ENCODE measurements at regions not wholly inside any gene's neighbourhood (a gene's known extent, or its start where the extent isn't known, plus 50 kb on each side); places are given as distances from the start of the nearest gene placed in this dataset.

DNA sequence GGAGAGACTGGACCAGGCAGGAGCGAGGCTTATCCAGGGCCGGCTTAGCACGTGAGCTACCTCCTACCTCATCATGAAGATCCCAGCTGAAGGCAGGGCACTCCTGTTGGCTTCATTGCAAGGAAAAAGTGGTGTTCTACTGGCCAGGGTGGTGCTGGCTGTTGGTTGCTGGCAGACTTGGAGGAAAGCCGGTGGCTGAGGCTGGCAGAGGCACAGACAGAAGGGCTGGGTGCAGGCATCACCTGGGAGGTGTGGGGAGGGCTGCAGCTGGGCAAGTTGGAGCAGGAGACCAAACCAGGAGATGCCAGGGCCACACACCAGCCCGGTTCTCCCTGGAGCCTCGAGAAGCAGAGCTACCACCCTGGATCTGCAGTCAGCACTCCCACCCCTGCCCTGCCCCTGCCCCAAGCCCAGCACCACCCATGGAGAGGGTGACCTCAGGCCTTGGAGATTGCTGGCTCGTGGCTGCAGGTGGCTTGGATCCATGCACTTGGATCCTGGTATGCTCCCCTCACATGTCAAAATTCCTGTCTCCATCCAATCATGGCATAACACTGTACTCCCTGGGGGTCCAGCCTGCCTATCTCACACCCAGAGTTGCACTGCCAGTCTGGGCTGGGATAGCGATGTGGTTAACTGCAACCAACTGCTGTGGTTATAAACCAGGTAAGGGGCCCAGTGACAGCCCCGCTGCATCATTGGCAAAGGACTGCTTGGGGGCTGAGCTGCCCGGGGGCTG lies 49.7 kb downstream of the GLI2 start:
- FAIRE-seq (peak; percentile 20), DNase-seq (ENCODE audit: low spot score) (no peak)

DNA sequence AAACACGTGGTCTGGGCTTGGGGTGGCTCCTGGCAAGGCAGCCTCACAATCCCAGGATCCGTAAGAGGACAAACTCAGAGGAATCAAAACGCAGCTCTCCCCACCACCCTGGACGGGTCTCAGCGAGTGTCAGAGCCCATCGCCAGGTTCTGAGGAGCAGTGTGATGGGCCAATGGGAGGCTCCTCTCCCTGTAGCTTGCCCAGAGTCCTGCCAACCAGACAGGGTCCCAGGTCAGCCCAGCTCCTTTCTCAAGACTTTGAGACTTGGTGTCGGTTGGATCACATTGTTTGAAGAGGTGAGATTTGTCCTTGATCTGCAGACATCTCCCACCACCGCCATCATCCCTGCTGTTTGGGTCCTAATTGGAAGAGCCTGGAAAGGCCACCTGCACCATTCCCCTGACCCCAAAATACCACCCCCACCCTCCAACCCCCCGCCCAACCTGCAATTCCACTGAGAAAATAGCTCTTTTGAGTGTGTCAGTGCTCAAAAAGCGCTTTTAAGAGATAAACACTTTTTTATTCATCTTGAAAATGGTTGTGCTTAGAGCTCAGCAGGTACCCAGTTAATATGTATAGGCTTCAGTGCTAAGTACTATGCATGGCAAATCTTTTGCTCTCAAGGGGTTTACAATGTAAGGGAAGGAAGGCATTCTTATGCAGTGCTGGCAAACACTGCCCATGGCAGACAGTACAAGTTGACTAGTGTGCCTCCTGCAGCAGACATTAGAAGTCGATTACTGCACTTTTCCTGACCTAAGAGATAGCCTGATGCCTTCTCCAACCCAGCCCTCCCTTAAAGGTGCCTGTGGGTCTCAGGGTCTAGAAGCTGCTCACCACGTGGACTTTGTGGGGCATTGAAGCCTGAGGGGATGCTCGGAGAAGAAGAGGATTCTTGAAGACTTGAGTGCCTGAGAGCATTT lies 50.6 kb downstream of the GLI2 start:
- peak; percentile 91 for FAIRE-seq

DNA sequence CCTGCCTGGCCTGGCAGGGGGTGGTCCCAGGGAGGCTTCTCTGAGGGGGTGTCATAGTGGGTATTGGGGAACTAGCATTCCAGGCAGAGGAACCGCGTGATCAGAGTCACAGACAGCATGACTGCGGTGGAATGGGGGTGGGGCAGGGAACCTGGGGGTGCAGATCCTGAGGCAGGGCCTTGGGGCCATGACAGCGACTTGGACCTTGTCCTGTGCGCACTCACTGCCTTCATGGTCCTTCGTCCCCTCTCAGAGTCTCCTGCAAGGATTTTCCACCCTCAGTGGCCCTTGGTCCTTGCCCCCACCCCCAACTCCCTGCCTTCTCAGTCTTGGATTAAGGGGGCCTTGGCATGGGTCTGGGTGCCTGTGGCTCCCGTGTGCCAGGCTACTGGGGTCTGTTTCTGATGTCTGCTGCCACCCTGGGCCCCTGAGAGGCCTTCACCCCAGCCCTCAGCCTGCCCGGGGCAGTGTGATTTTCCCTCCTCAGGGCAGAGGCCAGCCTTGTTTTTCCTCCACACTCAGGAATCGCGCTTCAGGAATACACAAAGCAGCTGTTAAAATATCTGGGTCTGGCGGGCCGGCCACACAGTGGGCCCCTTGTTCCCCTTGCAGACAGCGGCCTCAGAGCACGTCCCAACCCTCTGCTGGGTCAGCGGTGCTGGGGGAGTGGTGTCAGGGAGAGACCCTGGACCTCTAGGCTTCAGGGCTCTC lies 51.6 kb downstream of the GLI2 start:
- no peak for FAIRE-seq
- DNase-seq (ENCODE audit: low spot score): no peak

More for the DNA sequence above, 50.6 kb downstream of the GLI2 start:
- DNase-seq (ENCODE audit: low spot score): no peak

DNA sequence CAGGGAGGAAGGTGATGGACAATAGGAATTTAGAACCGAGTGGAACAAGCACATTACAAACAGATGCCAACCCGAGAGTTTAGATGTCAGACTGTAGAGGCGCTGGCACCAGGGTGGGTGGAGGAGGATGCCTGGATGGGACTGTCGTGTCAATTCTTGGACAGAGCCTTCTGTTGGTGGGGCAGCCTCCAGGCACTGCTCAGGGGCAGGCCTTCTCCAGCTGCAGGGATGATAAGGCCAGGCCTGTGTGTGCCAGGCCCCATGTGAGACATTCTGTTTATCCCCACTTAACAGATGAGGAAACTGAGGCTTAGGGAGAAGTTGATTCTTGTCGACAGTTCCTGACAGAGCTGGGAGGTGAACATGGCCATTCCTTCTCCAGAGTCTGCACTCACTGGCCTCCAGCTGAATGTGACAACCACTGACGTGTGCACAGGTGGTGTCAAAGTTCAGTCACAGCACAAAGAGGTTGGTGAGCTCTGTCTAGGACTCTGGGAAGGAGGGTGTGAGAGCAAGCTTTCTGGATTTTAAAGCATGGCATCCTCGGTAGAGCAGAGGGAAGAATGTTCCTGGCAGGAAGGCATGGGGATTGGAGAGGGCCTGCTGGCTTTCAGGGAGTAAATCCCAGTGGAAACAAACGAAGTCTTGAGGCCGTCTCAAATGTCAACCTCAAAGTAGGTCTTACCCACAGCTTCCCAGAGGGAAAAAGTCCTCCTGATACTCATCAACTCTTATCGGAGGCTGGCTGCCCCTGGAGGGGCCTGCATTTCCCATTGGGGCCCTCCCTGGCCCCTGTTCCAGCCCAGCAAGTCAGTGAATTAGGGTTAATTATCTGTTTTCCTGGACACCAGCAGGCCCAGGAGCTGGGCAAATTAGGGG lies 52.4 kb downstream of the GLI2 start:
- FAIRE-seq (peak; percentile 23), DNase-seq (ENCODE audit: low spot score) (no peak)

DNA sequence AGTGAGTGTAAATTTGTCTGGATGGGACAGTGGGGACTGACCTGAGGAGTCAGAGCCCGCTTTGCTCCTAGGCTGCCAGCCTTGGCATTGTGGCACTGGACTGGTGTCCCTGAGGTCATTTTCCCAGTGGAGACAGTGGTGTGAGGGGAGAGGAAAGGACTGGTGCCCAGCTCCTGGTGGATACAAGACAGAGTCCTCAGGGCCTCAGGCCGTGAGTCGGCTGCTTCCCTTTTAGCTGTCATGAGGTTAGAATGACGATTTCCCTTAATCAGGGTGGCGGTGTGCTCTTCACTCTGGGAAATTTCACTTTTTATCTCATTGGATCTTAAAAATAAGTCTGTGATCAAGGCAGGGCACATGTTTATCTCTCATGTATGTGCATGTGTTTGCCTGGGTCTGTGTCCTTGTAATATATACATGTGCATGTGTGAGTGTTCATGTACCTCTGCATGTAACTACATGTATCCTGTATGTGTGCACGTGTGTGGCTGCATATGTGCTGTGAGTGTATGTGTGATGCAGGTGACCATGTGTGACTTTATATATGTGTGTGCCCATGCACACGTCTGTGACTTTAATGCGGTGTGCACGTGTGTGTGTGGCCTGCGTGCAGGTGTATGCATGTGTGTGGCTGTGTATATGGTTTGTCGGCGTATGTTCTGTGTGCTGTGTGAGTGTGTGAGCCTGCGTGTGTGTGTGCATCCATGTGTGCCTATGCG lies 55.7 kb downstream of the GLI2 start:
- peak; percentile 99 for FAIRE-seq
- no peak for DNase-seq (ENCODE audit: low spot score)

DNA sequence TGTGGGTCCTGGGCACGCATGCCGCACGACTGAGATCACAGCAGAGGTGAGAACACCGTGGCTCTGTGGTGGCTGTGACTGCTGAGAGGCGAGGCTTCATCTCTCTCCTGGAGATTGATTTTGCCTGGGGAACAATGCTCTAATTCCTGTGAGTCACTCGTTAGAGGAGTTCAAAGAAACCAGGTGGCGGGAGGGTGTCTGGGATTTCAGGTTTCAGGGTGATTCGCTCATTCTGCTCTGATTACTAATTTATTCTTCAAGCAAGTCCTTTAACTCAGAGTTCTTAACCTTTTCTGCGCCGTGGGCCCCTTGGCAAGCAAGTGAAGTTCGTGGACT lies 56.3 kb downstream of the GLI2 start:
- DNase-seq (ENCODE audit: low spot score): peak; percentile 86
- no peak for FAIRE-seq

DNA sequence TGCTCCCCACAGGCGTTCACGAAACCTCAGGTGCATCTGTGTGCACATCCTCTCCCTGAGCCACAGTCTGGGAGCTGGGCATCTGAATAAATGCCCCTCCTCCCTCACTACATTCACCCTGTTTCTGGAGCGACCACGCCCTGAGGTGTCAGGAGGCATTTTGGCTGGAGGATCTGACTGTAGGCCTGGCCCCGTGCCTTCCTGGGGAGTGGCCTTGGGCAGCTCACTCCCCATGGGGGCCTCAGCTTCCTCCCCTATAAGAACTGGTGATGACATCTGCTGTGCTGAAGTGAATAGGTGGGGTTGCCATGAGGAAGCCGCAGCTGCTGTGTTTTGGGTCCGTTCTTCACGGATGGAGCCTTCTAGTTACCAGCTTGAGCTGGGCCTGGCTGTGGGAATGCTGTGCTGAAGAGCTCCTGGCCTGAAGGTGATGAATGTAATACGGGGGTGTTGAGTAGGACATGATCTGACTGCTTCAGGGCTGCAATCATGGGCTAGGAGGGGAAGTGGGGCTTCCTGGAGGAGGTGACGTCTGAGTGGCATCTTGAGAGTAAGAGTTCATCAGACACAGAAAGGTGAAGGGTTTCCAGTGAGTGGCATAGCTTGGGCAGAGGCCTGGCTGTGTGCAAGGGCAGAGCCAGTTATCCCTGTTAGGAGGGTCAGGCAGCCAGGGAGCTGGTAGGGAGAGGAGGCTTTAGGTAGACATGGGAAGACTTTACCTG lies 58.2 kb downstream of the GLI2 start:
- DNase-seq (ENCODE audit: low spot score) (peak; percentile 45), FAIRE-seq (peak; percentile 83)

DNA sequence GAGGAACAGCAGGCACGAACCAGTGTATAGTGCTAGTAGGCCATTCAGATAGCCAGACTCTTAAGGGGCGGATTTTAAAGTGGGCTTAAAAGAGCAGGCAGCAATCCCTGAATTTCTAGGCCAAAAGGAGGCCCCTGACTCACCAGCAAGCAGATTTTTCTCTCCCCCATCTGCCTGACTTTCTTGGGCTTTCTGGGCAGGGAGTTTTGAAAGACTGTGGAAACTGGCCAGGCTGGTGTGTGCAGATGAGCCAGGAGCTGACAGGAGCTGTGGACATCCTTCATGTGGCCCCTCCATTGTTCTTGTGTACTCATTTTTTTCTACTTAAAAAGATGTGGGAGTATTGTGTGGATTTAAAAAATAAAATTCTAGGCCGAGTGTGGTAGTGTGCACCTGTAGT lies 59.0 kb downstream of the GLI2 start:
- FAIRE-seq: peak; percentile 46
- no peak for DNase-seq (ENCODE audit: low spot score)

DNA sequence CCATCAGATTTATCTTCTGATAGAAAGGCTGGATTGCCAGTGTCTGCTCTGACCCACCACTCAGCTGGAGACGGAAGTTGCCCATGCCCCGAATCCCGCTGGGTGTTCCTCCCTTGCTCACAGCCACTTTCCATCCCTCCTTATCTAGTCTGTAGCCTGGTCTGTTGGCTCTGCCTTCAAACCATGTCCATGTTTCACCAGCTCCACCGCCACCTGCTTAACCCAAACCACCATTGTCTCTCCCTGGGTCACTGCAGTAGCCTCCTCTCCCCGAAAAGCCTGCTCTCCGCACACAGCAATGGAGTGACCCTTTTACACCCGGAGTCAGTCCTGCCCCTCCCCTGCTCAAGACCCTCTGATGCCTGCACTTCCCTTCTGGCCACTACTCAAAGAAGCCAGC lies 60.4 kb downstream of the GLI2 start:
- FAIRE-seq (no peak), DNase-seq (ENCODE audit: low spot score) (no peak)

DNA sequence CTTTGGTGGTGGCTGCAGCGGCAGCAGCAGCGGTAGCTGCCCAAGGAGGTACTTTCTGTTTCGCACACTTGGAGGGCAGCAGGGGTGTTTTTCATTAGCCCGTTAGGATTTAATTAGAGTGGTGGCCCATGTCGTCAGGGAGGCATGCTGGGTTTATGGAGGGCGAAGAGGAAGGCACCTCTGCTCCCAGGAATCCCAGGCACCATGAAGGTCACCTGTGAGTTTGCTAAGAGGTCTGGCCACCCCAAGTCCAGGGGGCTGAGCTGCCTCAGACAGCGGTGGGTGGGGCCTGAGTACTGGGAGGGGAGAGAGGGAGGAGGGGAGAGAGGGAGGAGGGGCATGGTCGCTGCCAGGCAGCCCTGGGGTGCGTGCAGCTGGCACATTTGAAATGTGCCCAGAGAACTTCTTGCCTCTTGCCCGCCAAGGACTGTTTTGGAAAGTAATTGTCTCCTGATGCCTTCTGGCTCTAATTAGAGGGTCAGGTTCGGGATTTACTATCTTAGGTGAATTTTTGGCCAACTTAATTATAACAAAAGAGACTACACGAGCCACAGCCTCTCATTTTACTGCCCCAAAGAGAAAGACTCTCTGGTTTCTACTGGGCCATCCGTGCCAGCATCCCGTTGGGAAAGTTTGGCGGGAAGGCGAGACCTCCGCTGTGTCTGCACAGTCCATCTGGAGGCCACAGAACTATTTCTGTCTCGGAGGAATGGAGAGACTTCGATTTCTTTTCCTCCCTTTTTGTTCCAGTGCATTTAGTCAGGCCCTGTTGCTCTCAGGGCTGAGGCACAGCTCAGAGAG lies 62.0 kb downstream of the GLI2 start:
- FAIRE-seq (no peak), DNase-seq (ENCODE audit: low spot score) (no peak)

DNA sequence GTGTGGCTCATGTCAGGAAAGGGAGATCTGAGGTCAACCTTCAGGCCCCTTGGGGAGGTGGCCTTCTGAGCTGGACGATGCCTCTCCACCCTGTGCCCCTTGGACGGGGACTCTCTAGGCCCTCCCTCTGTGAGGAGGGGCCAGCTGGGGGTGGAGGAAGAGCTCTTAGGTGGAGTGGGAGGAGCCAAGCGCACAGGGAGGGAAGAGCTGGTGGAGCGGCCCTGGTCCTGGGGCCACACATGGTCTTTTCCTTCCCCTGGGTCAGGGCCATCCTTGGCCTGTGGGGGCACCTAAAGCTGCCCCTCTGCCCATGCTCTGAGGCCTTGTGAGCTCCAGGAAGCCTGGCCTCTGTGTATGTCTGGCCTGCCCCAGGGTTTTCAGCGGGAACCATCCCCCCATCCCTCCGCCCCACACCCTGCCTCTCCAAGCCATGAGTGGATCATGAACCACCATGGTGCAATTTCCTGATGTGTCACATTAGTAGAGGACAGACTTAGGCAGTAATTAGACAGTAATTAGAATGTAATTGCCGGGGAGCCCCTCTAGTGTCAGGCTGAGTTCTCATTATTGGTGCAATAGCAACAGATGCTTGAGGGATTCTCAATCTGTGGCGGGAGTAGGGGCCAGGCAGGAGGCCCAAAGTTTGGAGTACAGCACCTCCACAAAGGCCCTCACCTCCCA lies 63.0 kb downstream of the GLI2 start:
- FAIRE-seq (no peak), DNase-seq (ENCODE audit: low spot score) (no peak)

DNA sequence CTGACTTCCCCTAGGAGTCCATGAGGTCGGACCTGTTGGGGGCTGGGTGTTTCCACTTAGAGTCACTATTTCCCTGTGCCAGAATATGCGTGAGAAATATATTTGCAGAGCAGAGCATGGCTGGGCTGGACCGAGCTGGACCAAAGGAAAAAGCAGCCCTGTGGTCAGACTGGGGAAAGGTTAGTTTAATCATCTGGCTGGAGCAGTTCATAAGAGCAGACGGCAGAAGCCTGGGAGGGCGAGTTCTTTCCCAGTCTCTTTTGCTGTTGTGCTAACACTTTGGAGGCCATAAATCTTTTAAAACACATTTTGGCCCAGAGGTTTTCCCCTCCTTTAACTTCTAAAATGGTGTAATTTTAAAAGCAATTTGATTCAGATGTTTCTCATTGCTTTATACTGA lies 66.5 kb downstream of the GLI2 start:
- FAIRE-seq (no peak), DNase-seq (ENCODE audit: low spot score) (no peak)

DNA sequence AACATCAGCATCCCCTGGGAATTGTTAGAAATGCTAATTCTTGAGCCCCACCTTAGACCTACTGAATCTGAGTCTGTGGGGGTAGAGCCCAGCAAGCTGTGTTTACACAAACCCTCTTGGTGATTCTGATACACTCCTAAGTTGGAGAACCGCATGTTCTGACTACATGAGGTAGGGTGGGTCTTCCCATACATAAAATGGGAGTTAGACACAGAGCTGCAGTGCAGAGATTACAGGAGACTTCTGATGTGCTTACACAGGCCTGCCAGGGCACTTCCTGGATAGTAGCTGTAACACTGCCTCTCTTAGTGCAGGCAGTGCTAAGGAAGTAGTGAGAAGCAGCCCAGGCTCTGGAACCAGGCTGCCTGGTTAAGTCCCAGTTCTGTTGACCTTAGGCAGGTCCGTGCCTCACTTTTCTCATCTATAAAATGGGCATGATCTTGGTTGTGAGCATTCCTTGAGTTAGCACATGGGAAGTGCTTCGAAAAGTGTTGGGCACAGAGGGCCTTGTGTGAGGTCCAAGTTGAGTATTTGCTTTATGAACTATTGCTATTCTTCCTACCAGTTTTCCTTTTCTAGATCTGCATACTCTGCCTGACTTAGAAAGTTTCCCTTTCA lies 67.3 kb downstream of the GLI2 start:
- no peak for FAIRE-seq
- DNase-seq (ENCODE audit: low spot score): no peak

DNA sequence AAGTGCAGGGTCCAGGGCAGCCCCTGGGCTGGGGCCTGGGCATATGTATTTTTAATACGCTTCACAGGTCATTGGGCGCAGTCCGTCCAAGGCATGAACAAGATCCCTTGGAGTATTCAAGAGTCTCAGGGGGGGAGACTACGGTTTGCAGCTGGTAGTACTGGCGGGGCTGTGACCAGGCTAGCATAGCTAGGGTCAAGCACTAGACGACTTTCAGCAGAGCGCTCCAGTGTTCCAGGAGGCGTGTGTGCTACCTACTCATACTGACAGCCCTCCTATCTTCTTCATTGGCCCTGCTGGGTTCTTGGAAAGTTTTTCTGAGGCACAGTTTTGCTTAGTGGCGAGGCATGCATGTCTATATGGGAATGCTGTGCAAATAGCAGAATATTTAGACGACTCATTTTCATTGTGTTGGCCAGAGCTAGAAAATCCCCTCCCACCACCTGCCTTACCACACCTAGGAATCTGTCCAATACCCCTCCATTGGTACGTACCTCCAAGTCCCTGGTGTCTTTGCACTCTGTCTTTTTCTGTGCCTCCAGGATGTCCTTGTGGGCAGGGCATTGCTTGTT lies 68.2 kb downstream of the GLI2 start:
- FAIRE-seq: no peak

DNA sequence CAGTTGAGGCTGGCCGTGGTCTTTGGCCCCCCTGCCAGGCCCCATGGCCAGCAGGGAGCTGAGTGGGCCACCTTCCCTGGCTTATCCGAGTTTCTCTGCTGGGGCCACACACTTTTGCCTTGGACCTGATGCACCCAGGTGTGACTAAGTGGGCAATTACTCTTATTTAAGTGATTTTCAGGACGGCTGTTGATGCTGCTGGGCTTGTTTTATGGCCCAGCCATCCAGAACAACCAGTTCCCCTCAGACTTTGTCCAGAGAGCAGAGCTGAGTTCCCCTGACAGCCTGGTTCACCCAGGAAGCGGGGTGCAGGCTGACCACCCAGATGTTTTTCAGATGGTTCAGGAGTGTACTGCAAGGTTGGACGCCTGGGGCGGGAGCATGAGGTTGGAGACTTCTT lies 68.8 kb downstream of the GLI2 start:
- no peak for FAIRE-seq

More for the DNA sequence above, 68.2 kb downstream of the GLI2 start:
- no peak for DNase-seq (ENCODE audit: low spot score)

DNA sequence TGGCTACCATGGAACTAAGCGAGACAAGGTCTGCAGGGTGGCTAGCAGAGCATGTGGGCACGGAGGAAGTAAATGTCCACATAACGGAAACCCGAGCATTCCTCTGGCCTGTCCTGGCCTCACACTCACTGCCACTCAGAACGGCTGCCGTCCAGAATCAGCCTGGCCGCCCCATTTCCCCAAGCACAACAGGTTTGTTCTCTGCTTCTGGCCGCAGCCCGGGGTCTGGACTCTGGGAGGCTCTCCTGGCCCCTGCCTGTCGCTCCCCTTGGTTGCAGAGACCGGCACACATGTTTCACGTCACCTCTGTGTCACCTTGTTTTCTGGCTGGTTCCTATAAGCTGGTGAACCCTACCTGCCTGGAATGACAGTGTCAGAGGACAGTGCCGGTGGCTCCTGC lies 69.3 kb downstream of the GLI2 start:
- no peak for DNase-seq (ENCODE audit: low spot score)
- FAIRE-seq: no peak

More for the DNA sequence above, 68.8 kb downstream of the GLI2 start:
- DNase-seq (ENCODE audit: low spot score): no peak

DNA sequence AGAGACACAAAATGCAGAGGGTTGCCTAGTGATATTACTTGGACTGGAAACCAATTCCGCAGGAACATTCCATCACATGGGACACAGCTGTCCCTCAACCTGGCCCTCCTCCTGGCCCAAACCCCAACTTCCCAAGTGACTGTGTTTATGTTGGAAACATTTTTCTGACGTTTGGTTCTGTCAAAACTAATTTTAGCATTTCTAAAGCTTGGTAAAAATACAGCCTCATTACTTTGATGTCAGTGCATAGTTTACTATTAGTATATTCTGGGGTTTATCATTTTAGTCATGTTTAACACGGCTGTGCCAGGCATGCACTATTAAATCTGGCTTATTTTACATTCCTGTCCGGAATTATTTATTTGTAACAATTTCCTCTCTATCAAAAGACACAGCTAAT lies 69.9 kb downstream of the GLI2 start:
- FAIRE-seq (no peak), DNase-seq (ENCODE audit: low spot score) (no peak)

DNA sequence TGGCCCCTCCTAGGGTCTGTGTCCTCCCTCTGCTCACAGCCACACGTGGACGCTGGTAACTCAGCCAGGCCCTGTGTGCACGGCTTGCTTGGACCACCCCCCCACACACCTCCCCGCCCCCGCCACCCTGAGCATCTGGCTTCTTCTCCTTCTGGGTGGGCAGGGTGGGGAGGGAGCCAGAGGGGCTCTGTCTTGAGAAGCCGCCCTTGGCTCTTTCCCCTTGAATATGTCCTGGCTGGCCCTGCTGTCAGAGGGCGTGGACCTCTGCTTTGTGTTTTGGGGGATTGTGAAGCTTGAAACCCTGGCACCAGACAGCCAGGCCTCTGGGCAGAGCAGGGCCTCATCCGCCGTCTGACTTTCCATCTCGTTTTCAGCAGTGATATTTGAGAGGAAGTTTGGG lies 72.1 kb downstream of the GLI2 start:
- FAIRE-seq (no peak), DNase-seq (ENCODE audit: low spot score) (no peak)

Measured in urothelium cell line (cell line).